HG03060 (cell line): ENCODE measurements at regions not wholly inside any gene's neighbourhood (a gene's known extent, or its start where the extent isn't known, plus 50 kb on each side); places are given as distances from the start of the nearest gene placed in this dataset.

Experiments used
- ATAC-seq: cut with Tn5 transposase; IDR thresholded peaks from one replicate; pipeline ENCODE4 v1.9.1; 2021; ENCODE audit warnings: low read depth, moderate number of reproducible peaks; ENCODE audit not compliant: unreplicated experiment

DNA sequence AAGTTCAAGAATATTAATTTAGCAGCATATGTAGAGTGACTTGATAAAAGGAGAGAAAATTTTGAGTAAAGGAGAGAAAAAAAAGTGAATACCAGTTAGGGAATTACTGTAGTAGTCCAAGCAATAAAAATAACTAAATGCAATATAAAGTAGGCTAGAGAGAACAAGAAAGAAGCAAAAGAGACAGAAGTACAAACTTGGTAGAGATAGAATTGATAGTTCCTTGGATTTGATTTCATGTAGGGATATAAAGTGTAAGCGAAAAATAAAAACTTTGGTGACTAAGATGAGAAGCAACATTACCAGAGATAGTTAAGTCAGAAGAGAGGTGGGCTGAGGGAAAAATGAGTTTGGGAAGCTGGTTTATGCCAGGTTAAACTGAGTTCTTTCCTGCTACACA lies 252.4 kb downstream of the SEC23A start:
- no peak for ATAC-seq

DNA sequence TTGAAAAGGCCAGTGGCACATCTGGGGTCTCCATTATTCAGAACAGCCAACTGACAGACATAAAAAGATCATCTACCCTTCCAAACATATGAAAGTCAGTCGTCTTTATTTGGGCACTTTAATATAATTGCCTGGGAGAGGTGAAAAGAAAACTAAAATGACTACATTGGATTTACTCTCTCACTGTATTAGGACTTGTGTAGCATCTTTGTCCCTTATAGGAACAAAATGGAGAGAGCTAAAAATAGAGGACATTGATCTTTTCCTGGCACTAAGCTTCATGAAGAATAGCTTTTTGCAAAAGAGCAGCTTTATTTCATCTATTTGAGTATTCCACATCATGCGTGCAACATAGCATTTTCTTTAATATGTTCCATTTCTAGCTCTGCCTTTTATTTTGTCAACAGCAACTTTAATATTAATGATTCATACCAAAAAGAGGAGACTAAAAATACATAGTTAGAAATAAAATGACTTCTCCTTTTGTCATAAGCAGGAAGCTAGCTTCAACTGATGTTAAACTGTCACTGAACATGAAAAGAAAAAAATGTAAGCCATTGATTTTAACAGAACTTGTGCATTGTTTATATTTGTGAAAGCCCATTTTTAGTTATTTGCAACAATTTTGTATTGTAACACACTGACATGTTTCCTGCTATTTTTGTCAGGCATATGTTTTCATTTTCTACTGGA lies 254.6 kb downstream of the SEC23A start:
- ATAC-seq: no peak

DNA sequence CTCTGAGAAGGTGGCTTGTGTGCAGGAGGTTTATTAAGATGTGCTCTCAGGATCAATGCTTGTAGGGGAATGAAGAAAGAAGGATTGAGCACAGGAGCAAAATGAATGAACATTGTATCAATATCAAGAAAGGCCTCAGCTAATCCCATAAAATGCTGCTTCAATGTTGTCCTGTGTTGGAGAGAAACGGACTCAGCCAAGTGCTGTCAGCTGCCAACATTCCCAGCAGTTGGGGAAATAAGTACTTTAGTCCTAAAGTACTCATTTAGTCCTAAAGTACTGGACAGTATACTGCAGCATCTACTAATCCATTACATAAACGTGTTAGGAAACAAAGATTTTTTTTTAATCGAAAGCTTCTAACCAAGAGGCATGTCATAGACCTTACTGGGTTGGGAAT lies 255.9 kb downstream of the SEC23A start:
- no peak for ATAC-seq

GRCh38 chr14:38839694-38840365 lies 263.2 kb downstream of the SEC23A start:
- no peak for ATAC-seq

DNA sequence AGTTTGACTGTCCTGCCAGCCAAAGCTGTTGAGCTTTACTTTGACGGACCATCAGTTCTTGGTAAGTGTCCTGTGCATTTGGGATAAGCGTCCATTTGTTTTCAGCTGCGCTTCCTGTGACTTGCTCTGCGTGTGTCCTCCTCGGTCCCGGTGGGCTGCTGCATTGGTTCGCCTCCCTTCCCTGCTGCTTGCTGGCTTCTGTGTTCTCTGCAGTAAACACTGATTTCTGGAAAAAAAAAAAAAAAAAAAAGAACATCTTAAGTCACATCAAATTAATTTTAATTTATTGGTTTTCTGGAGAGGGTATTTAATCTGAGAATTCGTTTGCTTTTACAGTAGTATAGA lies 264.1 kb downstream of the SEC23A start:
- no peak for ATAC-seq

DNA sequence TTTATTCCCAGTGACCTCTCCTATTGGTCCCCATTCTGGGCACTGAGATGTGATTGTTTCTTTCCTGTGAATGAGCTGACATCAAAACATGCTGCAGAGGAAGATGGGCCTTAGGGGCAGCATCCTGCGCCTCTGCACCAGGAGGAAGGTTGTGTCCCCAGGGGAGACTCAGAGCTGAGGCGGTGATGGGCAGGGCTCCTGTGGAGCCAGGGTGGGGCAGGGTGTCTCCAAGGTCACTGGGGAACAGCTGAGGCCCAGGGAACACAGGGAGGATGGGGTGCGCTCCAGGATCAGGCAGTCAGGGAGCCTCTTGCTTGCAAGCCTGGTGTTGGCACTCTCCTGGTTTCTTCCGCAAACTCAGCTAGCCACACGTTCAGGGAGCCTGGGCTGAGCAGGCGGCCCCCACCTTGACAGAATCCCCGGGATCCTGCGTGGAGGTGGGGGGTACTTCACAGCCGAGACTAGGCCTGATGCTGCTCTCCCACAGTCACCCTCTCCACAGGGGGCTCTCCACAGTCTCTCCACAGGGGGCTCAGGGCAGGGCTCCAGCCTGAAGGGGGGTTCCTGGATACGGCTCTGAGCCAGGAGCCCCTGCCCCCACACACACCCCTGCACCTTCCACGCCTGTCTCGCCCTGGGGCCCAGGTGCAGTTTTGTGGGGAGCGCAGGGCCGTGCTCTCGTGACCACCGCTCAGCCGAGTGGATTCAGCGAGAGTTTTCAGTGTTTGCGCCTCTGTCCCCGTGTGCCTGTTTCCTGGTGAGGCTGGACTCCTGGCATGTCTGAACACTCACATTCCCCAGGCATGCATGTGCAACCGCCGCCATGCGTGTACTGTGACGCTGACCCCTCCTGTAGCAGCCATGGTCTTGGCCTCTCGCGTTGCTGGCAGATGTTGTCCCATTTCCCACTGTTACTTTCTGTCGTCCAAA lies 264.7 kb downstream of the SEC23A start:
- ATAC-seq: no peak

- ATAC-seq: no peak
Measured at GRCh38 chr14:38837343-38838048, 265.5 kb downstream of the SEC23A start.

- no peak for ATAC-seq
Measured at GRCh38 chr14:38836539-38836938, 266.5 kb downstream of the SEC23A start.

DNA sequence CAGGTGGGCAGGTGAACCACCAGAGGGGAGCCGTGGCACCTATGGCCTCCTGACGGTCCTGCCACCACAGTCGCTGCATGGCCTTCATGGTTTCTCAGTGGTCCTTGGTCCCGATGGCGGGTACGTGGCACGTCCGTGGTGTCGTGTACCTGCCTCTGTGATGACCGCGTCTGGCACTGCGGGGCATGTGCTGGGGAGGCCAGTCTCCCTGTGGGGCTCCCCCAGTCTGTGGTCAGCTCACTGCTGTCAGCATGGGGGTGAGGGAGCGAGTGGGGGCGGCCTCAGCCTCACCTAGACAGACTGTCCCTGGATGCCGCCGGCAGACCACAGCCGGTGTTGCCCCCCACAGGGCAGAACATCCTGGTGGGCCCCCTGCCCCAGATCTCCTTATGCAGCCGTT lies 267.2 kb downstream of the SEC23A start:
- no peak for ATAC-seq

GRCh38 chr14:38828183-38828827 lies 274.7 kb downstream of the SEC23A start:
- ATAC-seq: no peak

- ATAC-seq: no peak
Measured at GRCh38 chr14:38824706-38825105, 278.3 kb downstream of the SEC23A start.

DNA sequence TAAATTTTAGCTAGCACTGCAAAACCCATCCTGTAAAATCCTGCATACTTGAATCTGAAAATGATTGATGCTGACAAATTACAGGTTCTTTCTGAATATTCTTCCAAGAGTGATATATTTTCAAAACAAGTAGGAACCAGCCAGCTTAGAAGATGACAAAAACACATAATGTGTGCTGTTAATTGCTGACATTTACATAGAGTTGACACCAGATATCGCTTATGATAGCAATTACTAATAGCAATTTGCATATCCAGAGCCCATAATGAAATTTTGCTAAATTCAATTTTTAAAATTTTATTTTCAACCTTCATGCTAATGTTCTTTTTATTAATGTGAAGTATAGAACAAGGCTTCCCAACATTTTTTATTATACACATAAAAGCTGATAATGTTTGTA lies 284.5 kb downstream of the SEC23A start:
- no peak for ATAC-seq

DNA sequence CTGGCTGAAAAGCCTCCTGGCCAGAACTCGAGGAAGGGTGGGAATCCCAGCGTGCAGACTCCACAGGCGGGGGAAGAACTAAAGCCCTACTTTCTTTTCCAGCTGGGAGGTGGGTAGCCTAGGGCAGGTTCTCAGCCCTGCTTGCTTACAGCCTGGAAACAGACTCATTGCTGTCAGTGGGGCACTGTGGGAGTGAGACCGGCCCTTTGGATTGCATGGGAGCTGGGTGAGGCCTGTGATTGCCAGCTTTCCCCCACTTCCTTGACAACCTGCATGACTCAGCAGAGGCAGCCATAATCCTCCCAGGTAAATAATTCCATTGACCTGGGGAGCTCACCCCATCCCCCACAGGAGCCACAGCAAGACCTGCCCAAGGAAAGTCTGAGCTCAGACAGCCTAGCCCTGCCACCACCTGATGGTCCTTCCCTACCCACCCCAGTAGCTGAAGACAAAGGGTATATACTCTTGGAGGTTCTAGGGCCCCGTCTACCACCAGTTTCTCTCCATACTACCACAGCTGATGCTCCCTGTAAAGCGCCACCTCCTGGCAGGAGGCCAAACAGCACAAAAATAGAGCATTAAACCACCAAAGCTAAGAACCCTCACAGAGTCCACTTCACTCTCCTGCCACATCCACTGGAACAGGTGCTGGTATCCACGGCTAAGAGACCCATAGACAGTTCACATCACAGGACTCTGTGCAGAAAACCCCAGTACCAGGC lies 294.1 kb downstream of the SEC23A start:
- no peak for ATAC-seq

GRCh38 chr14:38799671-38800070 lies 303.4 kb downstream of the SEC23A start:
- ATAC-seq: no peak

GRCh38 chr14:38794677-38795076 lies 308.4 kb downstream of the SEC23A start:
- no peak for ATAC-seq

- ATAC-seq: no peak
Measured at GRCh38 chr14:38791862-38792261, 311.2 kb downstream of the SEC23A start.

GRCh38 chr14:38790916-38791315 lies 312.1 kb downstream of the SEC23A start:
- no peak for ATAC-seq

DNA sequence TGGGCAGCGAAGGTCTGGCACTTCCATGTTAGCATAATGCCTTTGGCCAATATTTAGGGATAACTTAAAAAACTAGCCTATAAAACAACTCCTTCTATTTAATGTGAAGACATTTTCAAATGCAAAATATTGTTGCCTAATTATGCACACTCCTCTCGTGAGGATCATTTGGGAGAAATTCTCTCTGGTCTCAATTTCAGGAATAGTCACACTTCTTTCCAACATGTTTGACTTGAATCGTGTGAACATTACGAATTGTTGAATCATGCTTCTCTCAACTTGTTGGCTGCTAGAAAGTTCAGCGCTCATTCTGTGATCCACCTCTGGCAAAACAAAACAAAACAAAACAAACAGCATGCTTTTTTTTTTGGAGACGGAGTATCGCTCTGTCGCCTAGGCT lies 313.2 kb downstream of the SEC23A start:
- ATAC-seq: no peak

DNA sequence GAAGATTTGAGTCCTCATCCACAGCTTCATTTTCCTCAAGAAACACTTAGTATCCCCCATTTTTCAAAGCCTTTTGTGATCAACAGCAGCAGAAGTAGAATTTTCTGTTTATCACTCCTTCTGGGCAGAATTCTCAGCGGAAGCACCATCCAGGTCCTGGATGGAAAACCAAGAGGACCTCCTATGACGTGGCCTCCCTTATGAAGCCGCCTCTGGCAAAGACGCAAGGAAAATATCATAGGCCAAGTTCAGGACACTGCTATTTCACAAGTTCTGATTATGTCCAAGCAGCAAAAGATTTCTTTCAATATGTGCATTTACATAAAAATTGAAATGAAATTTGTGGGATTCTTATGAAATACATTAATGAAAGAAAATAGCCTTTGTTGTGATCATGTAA lies 315.0 kb downstream of the SEC23A start:
- no peak for ATAC-seq

- ATAC-seq: no peak
Measured at GRCh38 chr14:38786921-38787320, 316.1 kb downstream of the SEC23A start.
